Uterus (tissue), 3 donors: ENCODE measurements at regions not wholly inside any gene's neighbourhood (a gene's known extent, or its start where the extent isn't known, plus 50 kb on each side); places are given as distances from the start of the nearest gene placed in this dataset.

Experiments used
- DNase-seq, 2 donors: peaks; one replicate each; pipeline ENCODE4 v3.0.0-alpha.2; 2019 to 2020
- H3K27ac ChIP-seq, 2 donors: fragments of 200-600 bp; sonication (generic); 1 replicate in 1 of 2; 2 replicates in 1 of 2; pipeline ENCODE4 v1.5.1; 2016 to 2018
- H3K27me3 ChIP-seq, 2 donors: fragments of 200-600 bp; sonication (generic); one replicate each; pipeline ENCODE4 v1.5.1; 2018 to 2019; ENCODE audit warnings: control low read depth in 1 of 2
- H3K36me3 ChIP-seq, 2 donors: fragments of 200-600 bp; sonication (generic); one replicate each; pipeline ENCODE4 v1.5.1; 2019; ENCODE audit warnings: control low read depth in 1 of 2
- H3K4me1 ChIP-seq, 2 donors: fragments of 200-600 bp; sonication (generic); one replicate each; pipeline ENCODE4 v1.5.1; 2018 to 2019; ENCODE audit warnings: control low read depth in 1 of 2
- H3K4me3 ChIP-seq, 2 donors: fragments of 200-600 bp; sonication (generic); 1 replicate in 1 of 2; 2 replicates in 1 of 2; pipeline ENCODE4 v1.5.1; 2018 to 2019; ENCODE audit warnings: mild to moderate bottlenecking in 1 of 2
- H3K9me3 ChIP-seq, 2 donors: fragments of 200-600 bp; sonication (generic); one replicate each; pipeline ENCODE4 v1.5.1; 2019; ENCODE audit warnings: control low read depth in 1 of 2
- POLR2A ChIP-seq, 2 donors: fragments of 450-650 bp; IDR thresholded peaks; one replicate each; pipeline ENCODE4 v1.6.1; 2016; ENCODE audit warnings: antibody characterized with exemption in 2 of 2, mild to moderate bottlenecking in 1 of 2, moderate library complexity in 1 of 2
- intact Hi-C: fragments of 100-400 bp; cut with DNase I; formaldehyde crosslinking; loops from one replicate; pipeline ENCODE4 v1.15.1; 2023; ENCODE audit warnings: low total_unique reads
- TF ChIP-seq, protein P1 (sequence below), 4 experiments: fragments of 200-600 bp in 2 of 4; fragments of 450-650 bp in 2 of 4; sonication (generic) in 2 of 4; IDR thresholded peaks; one replicate each; pipeline ENCODE4 v1.5.1; 2016 to 2019; ENCODE audit warnings: antibody characterized with exemption in 4 of 4, mild to moderate bottlenecking in 2 of 4, moderate library complexity in 1 of 4
- donor health status: DM: yes; HTN: yes; CAD: no.

DNA sequence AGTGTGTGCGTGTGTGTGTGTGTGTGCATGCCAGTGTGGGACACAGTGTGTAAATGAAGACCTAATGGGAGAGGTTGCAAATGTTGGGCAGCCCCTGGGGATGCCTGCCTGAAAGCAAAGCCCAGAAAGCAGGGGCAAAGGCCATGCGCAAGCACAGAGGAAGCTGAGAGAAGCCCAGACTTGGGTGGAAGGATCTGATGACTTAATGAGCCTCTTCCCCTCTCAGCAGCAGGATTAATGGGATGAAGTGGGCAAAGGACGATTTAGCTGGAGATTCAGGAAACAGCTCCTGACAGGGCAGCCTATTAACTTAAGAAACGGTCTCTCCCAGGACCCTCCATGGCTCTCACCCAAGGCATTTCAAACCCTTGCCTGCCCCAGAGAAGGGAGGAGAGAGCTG lies 107.3 kb downstream of the EFNB1 start:
- intact Hi-C loops: no loop called here
- Histone ChIP-seq H3K36me3 (no peaks in the 10 kb centered on the region), H3K4me3 (no peak overlapping the region), H3K4me1 (no peaks in the 10 kb centered on the region), H3K27ac (no peak overlapping the region), H3K27me3 (no peaks in the 10 kb centered on the region), H3K9me3 (no peaks in the 10 kb centered on the region)
- DNase-seq: no peak
- no peak for TF ChIP-seq POLR2A (IDR thresholded peaks at IDR 0.05)
- TF ChIP-seq, protein P1, sequence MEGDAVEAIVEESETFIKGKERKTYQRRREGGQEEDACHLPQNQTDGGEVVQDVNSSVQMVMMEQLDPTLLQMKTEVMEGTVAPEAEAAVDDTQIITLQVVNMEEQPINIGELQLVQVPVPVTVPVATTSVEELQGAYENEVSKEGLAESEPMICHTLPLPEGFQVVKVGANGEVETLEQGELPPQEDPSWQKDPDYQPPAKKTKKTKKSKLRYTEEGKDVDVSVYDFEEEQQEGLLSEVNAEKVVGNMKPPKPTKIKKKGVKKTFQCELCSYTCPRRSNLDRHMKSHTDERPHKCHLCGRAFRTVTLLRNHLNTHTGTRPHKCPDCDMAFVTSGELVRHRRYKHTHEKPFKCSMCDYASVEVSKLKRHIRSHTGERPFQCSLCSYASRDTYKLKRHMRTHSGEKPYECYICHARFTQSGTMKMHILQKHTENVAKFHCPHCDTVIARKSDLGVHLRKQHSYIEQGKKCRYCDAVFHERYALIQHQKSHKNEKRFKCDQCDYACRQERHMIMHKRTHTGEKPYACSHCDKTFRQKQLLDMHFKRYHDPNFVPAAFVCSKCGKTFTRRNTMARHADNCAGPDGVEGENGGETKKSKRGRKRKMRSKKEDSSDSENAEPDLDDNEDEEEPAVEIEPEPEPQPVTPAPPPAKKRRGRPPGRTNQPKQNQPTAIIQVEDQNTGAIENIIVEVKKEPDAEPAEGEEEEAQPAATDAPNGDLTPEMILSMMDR (IDR thresholded peaks at IDR 0.05): no peak

DNA sequence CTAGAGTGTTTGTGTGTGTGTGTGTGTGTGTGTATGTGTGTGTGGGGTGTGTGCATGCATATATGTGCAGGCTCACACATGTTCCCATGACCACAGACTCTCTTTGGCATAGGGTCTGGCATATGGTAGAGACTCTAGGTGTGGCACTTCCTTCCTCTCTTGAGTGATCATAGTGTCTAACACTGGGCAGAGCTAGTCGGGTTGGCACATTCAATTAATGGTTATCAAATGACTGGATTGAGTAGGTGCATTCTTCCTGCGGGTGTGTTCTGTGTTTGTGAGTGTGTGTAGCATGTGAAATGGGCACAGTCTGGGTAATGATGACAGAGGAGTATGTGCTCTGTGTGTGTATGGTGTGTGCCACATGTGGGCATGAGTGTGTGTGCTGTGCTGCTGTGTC lies 106.5 kb downstream of the EFNB1 start:
- no peak overlapping the region for H3K27ac ChIP-seq
- H3K9me3 ChIP-seq: no peaks in the 10 kb centered on the region
- H3K4me3 ChIP-seq: no peak overlapping the region
- no peak for TF ChIP-seq POLR2A (IDR thresholded peaks at IDR 0.05)
- TF ChIP-seq, protein P1 (IDR thresholded peaks at IDR 0.05): no peak
- DNase-seq: no peak
- H3K36me3 ChIP-seq: no peaks in the 10 kb centered on the region
- H3K27me3 ChIP-seq: no peaks in the 10 kb centered on the region
- no peaks in the 10 kb centered on the region for H3K4me1 ChIP-seq
- intact Hi-C loops: no loop called here

DNA sequence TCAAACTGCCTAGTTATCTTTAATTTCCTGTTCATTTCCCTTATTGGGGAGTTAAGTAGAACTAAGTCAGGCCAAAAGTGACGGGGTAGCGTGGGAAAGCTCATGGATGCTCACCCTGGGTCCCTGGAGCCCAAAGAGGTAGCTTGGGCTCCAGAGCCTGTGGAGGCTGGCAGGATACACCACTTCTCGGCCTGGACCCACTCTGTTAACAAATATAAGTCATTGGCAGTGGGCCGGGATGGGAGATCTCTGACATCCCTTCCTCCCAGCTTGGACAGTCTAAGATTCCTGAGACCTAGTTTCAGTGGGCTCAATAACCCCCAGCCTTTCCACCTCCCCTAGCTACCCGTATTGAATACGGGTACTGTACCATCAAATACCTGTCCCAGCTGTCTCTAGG lies 106.1 kb downstream of the EFNB1 start:
- TF ChIP-seq POLR2A (IDR thresholded peaks at IDR 0.05): no peak
- TF ChIP-seq, protein P1 (IDR thresholded peaks at IDR 0.05): no peak
- no peaks in the 10 kb centered on the region for H3K27me3 ChIP-seq
- peak in 1 of 2 donors; percentile 8 for DNase-seq
- intact Hi-C loops: no loop called here
- no peaks in the 10 kb centered on the region for H3K4me1 ChIP-seq
- no peaks in the 10 kb centered on the region for H3K9me3 ChIP-seq
- no peaks in the 10 kb centered on the region for H3K36me3 ChIP-seq
- H3K4me3 ChIP-seq: no peak overlapping the region
- no peak overlapping the region for H3K27ac ChIP-seq

DNA sequence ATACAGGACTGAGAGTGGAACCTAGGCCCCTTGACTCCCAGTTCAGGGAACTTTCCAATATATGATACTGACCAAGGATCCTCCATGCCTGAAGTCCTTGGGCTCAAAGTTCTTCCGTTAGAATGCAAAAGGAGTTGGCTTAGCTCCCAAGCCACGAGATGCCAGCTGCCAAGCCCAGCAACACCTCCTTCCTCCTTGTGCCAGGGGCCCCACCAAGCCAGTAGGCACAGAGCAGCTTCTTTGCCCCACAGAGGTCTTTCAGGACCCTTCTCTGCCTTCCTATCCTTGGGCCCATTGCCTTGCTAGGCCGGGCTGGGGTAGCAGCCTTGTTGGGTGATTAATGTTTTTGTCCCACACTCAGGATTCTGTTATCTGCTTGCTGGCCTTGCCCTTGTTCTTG lies 105.6 kb downstream of the EFNB1 start:
- no peaks in the 10 kb centered on the region for H3K4me1 ChIP-seq
- no peaks in the 10 kb centered on the region for H3K9me3 ChIP-seq
- H3K27me3 ChIP-seq: no peaks in the 10 kb centered on the region
- no peak overlapping the region for H3K27ac ChIP-seq
- intact Hi-C loops: no loop called here
- H3K36me3 ChIP-seq: no peaks in the 10 kb centered on the region
- no peak for TF ChIP-seq POLR2A (IDR thresholded peaks at IDR 0.05)
- TF ChIP-seq, protein P1 (IDR thresholded peaks at IDR 0.05): no peak
- H3K4me3 ChIP-seq: no peak overlapping the region
- peak in 1 of 2 donors; percentile 4 for DNase-seq

DNA sequence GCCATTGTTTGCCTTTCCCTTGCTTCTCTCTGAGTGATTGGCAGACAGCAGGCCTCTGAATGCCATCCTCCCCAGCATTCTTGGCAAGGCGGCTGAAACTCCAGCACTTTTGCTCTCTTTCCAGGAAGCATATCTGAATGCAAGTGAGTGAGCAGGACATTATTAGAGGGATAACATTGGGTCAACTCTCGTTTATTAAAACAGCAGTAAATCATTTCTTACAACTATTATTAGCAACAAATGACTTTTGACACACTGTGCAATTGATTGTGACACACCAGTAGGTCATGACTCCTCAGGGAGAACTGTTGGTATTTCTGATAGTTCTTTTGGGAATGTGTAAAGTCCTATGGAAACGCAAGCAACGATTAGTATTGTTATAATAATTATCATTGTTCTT lies 103.8 kb downstream of the EFNB1 start:
- Histone ChIP-seq H3K27ac (no peak overlapping the region), H3K27me3 (no peaks in the 10 kb centered on the region), H3K4me1 (no peaks in the 10 kb centered on the region), H3K36me3 (no peaks in the 10 kb centered on the region), H3K4me3 (no peak overlapping the region), H3K9me3 (no peaks in the 10 kb centered on the region)
- intact Hi-C loops: no loop called here
- TF ChIP-seq, protein P1 (IDR thresholded peaks at IDR 0.05): no peak
- no peak for TF ChIP-seq POLR2A (IDR thresholded peaks at IDR 0.05)
- no peak for DNase-seq
